ENCODE measurements at regions not wholly inside any gene's neighbourhood (a gene's known extent, or its start where the extent isn't known, plus 50 kb on each side); places are given as distances from the start of the nearest gene placed in this dataset.

GRCh38 chr19:13598098-13598497, 91.8 kb upstream of the CACNA1A start:
- Histone ChIP-seq H3K9me3 (no peaks in the 10 kb centered on the region), H3K4me3 (no peak overlapping the region), H3K27me3 (no peaks in the 10 kb centered on the region), H3K4me1 (no peaks in the 10 kb centered on the region), H3K36me3 (no peaks in the 10 kb centered on the region), H3K27ac (no peak overlapping the region)
- intact Hi-C loops (cut with DNase I; ENCODE audit: low total_unique reads): loop anchor here (5.0 to 10.0 kb wide), 2 partner anchors 267 to 474 kb away; partner anchors contain the start of gene MISP3
- TF ChIP-seq CTCF (IDR thresholded peaks at IDR 0.05) (no peak), POLR2A (IDR thresholded peaks at IDR 0.05) (no peak)
- DNase-seq: no peak

- no peaks in the 10 kb centered on the region for H3K4me1 ChIP-seq
- no peak overlapping the region for H3K4me3 ChIP-seq
- H3K36me3 ChIP-seq: no peaks in the 10 kb centered on the region
- TF ChIP-seq POLR2A (IDR thresholded peaks at IDR 0.05) (no peak), CTCF (IDR thresholded peaks at IDR 0.05) (peak; percentile 45 to 63 (median 60))
- peak; percentile 29 to 33 for DNase-seq
- no peak overlapping the region for H3K27ac ChIP-seq
- H3K9me3 ChIP-seq: no peaks in the 10 kb centered on the region
- intact Hi-C loops (cut with DNase I; ENCODE audit: low total_unique reads): loop anchor here (5.0 to 10.0 kb wide), 2 partner anchors 267 to 475 kb away; partner anchors contain the start of gene MISP3
- no peaks in the 10 kb centered on the region for H3K27me3 ChIP-seq
These were observed 91.4 kb upstream of the CACNA1A start for GRCh38 chr19:13597640-13598039.

- Histone ChIP-seq H3K27me3 (no peaks in the 10 kb centered on the region), H3K36me3 (no peaks in the 10 kb centered on the region), H3K27ac (no peak overlapping the region), H3K4me1 (no peaks in the 10 kb centered on the region), H3K4me3 (no peak overlapping the region), H3K9me3 (no peaks in the 10 kb centered on the region)
- peak; percentile 36 to 59 for DNase-seq
- TF ChIP-seq CTCF (IDR thresholded peaks at IDR 0.05): peak; percentile 81 to 94 (median 87)
- TF ChIP-seq POLR2A (IDR thresholded peaks at IDR 0.05): no peak
- intact Hi-C loops (cut with DNase I; ENCODE audit: low total_unique reads): no loop called here
These were observed 82.9 kb upstream of the CACNA1A start for GRCh38 chr19:13588957-13589833.

GRCh38 chr19:13585512-13585911, 79.2 kb upstream of the CACNA1A start:
- no peaks in the 10 kb centered on the region for H3K36me3 ChIP-seq
- intact Hi-C loops (cut with DNase I; ENCODE audit: low total_unique reads): no loop called here
- H3K4me3 ChIP-seq: no peak overlapping the region
- no peaks in the 10 kb centered on the region for H3K4me1 ChIP-seq
- H3K9me3 ChIP-seq: no peaks in the 10 kb centered on the region
- no peak overlapping the region for H3K27ac ChIP-seq
- TF ChIP-seq POLR2A (IDR thresholded peaks at IDR 0.05) (no peak), CTCF (IDR thresholded peaks at IDR 0.05) (no peak)
- no peak for DNase-seq
- no peaks in the 10 kb centered on the region for H3K27me3 ChIP-seq

GRCh38 chr19:13583753-13584152, 77.5 kb upstream of the CACNA1A start:
- DNase-seq: no peak
- Histone ChIP-seq H3K9me3 (no peaks in the 10 kb centered on the region), H3K27me3 (no peaks in the 10 kb centered on the region), H3K4me3 (no peak overlapping the region), H3K4me1 (no peaks in the 10 kb centered on the region), H3K27ac (no peak overlapping the region), H3K36me3 (no peaks in the 10 kb centered on the region)
- intact Hi-C loops (cut with DNase I; ENCODE audit: low total_unique reads): no loop called here
- TF ChIP-seq POLR2A (IDR thresholded peaks at IDR 0.05) (no peak), CTCF (IDR thresholded peaks at IDR 0.05) (no peak)

All from uterus (tissue), 3 donors.